A172 (cell line): ENCODE measurements at regions not wholly inside any gene's neighbourhood (a gene's known extent, or its start where the extent isn't known, plus 50 kb on each side); places are given as distances from the start of the nearest gene placed in this dataset.

Experiments
- DNase-seq: peaks from one replicate; pipeline ENCODE4 v3.0.0-alpha.2; 2015; ENCODE audit warnings: low spot score

DNA sequence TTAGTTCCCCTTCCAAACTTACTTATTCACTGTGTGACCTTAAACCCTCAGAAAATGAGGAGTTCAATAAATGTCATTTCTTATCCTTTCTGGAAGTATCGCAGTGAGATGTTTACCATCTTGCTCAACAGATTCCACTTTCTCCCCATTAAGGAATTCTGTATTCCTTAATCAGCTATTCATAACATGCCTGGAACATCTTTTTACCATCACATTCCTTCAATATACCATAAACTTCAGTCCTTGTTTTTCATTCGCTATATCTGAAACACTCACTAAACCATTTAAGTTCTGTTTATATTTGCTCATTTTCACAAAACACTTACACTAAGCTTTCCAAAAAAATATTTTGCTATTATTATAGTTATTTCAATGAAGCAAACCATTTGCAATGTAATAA, 1158.6 kb downstream of the CDH12 start:
- DNase-seq, result no peak

DNA sequence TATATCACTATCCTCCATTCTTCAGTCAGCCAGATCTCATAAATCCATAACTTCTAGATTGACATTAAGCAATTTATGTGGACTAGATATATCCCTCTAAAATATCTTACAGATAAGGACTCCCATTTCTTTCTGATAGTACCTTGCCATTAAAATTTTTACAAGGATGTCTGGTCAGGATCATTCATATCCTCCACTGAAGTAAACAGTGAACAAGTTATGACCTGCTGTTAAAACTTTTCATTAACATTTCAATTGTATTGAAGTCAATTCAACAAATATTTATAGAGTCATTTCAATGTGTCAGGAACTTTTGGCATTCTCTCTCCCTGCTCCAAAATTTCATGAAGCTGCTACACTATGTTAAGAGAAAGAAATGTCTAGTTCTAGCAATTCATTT, 1159.6 kb downstream of the CDH12 start:
- DNase-seq, result no peak

DNA sequence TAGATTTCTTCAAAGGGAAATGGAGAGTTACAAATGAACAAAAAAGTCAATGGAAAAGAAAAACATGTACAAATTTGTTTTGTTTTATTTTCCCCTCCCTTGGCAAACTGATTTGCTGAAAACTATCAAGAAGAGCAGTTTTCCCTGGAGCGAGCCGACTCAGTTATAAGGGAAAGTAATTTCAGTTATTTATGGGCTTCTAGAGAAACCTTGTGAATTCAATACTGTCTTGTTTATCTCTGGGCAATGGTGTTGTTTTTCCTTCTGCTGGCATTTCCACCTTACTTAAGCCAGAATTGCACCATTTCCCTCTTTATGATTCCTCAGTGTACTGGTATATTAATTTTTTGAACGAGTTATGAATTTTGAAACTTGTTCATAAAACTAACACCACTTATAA, 1163.6 kb downstream of the CDH12 start:
- no peak for DNase-seq

DNA sequence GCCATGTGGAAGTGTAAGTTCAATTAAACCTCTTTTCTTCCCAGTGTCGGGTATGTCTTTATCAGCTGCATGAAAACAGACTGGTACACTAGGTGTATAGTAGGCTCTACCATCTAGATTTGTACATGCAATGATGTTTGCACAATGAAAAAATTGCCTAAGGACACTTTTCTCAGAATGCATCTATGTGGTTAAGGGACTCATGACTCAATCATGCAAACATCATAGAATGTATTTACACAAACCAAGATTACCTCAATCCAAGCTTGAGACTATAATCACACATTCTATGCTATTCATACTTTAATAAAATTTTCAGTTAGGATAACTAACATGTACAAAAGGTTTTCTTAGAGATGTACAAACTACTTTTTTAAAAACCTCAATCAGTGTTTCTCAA, 1164.5 kb downstream of the CDH12 start:
- peak; percentile 11 for DNase-seq

GRCh38 chr5:21687621-21688020, 1165.5 kb downstream of the CDH12 start:
- no peak for DNase-seq

DNA sequence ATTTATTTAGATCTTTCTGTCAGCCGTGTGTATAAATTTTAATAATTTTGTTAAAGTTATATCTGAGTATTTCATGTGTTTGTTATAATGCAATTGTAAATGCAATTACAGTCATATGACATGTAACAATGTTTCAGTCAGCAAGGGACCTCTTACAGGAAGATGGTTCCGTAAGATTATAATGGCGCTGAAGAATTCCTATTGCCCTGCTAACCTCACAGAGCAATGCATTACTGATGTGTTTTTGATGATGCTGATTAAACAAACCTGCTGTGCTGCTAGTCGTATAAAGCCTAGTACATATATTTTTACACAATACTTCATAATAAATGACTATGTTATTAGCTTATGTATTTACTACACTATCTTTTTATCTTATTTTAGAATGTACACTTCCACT, 1166.4 kb downstream of the CDH12 start:
- DNase-seq, result no peak

DNA sequence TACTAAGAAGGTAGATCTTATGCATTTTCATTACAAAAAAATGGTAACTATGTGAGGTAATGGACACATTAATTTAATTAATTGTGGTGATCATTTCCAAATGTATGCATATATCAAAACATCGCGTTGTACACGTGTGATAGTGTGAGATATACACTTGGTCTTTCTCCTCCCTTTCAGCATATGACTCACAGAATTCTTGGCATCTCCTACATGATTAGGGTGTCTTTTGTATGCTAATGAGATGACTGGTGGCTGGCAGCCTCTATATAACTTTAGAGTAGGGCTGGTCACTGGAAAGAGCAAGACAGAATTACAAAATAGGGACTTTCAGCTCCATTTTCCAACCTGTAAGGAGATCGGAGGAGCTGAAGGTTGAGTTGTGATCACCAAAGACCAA, 1167.6 kb downstream of the CDH12 start:
- peak; percentile 86 for DNase-seq

DNA sequence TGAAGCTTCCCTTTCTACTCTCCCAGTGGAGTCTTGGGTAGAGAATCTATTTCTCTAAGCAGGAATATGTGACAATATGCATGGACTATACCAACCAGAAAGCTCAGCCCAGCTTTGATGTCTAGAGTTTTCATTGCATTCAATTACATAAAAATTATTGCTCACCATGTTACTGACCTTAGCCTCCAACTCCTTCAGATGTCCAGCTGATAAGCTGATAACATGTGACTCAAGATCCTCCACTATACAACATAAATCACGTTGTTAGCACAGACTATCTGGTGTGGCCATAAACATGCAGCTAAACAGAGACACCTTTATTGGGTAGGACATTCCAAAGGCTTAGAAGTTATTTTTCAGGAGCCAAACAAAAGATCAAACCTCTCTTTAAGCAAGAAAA, 1168.2 kb downstream of the CDH12 start:
- peak; percentile 57 for DNase-seq

DNA sequence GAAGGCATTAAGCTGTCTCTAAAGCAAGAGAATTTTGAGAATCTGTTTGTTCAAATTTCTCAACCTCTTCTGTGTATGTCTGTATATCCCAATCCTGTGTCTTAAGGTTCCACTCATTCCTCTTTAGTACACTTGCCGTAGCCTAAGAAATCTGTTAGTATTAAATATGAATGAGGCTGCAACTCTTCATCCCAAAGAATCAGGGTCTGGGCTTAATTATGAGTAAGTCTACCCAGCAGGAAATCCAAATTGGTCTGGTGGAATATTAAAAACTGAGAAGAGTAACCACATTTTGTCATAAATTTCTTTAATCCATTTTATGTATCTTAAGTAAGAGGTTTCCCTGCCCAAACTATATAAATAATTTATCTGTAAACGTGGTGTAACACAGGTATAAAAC, 1171.2 kb downstream of the CDH12 start:
- DNase-seq, result no peak

GRCh38 chr5:21680641-21681040, 1172.5 kb downstream of the CDH12 start:
- DNase-seq, result peak; percentile 48

GRCh38 chr5:21680196-21680595, 1172.9 kb downstream of the CDH12 start:
- peak; percentile 95 for DNase-seq

- no peak for DNase-seq
Measured at GRCh38 chr5:21678526-21678925, 1174.6 kb downstream of the CDH12 start.

- DNase-seq, result no peak
Measured at GRCh38 chr5:21672911-21673310, 1180.2 kb downstream of the CDH12 start.

DNA sequence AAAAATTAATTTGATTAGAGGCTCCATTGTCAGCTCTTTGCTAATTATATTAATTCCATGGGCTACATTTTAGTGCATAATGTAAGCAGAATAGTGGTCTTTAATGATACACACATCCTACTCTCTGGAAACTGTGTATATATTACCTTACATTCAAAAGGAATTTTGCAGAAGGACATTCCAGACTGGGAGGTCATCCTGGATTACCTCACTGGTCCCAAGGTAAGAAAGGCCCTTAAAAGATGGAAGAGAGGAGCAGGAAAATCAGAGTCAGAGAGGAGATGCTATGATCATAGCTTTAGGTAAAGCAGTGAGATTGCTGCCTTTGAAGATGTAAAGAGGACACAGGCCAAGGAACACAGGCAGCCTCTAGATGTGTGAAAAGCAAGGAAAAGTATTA, 1180.8 kb downstream of the CDH12 start:
- no peak for DNase-seq

- no peak for DNase-seq
Measured at GRCh38 chr5:21665524-21665923, 1187.6 kb downstream of the CDH12 start.

DNA sequence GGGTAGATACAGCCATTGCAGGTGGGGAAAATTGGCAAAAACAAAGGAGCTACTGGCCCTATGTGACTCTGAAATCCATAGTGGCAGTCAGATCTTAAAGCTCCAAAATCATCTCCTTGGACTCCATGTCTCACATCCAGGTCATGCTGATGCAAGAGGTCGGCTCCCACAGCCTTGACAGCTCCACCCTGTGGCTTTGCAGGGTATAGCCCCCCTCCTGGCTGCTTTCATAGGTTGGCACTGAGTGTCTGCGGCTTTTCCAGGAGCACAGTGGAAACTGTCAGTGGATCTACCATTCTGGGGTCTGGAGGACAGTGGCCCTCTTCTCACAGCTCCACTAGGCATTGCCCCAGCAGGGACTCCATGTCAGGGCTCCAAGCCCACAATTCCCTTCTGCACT, 1190.1 kb downstream of the CDH12 start:
- no peak for DNase-seq

GRCh38 chr5:21661184-21661583, 1192.0 kb downstream of the CDH12 start:
- no peak for DNase-seq

- no peak for DNase-seq
Measured at GRCh38 chr5:21654556-21654955, 1198.6 kb downstream of the CDH12 start.

DNA sequence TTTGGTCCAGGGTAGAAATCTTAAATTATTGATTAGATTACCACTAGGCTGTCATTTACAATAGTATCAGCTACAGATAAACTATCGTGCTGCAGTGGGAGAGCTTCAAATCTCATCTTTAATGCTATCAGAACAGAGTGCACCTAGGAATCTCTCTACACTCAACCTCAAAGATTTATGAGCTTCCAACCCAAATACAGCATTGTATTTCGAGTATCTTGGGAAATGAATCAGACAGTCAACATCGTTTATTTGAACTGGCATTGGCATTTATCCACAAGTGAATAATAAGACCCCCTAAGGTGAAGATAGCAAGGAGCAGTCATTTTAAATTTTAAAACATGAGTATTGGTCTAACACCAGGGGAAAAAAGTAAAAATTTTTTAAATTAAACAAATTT, 1203.2 kb downstream of the CDH12 start:
- peak; percentile 33 for DNase-seq

DNA sequence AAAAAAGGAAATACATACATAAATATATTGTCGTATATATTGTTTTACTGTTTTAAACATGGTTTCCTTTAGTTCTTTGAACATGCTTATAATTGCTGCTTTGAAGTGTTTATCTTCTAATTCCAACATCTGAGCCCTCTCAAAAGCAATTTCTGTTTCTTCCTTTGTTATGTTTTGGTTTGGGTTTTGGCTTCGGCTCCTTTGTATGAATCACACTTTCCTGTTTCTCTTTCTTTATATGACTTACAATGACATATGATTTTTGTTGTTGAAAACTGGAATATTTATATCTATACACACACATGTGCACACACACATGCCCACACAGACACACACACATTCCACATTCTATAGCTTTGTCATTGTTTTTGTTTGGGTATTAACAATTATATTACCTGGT, 1206.7 kb downstream of the CDH12 start:
- peak; percentile 16 for DNase-seq

GRCh38 chr5:21644032-21644431, 1209.1 kb downstream of the CDH12 start:
- DNase-seq, result no peak

GRCh38 chr5:21642312-21642711, 1210.8 kb downstream of the CDH12 start:
- DNase-seq, result no peak

DNA sequence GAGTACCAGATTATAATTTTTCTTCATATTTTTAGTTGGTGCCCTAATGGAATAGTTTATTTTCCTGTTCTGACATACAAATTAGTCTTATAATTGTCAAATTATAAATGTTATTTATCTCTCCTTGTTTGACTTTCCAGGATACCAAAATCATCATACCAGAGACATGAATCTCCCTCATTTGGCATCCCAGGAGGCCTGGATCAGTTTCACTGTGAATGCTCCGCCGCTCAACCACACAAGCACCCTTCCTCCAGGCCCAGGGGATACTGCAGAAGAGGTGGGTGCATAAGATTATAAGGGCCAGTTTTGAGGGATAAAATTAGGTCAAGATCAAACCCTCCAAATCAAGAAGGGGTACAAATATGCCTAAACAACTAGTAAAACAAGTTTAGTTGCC, 1229.3 kb downstream of the CDH12 start:
- no peak for DNase-seq

GRCh38 chr5:21615195-21615765, 1237.9 kb downstream of the CDH12 start:
- no peak for DNase-seq
